Ishikawa (cell line): ENCODE measurements at regions not wholly inside any gene's neighbourhood (a gene's known extent, or its start where the extent isn't known, plus 50 kb on each side); places are given as distances from the start of the nearest gene placed in this dataset.

Source experiments
- CEBPB ChIP-seq: IDR thresholded peaks from 2 replicates; pipeline ENCODE4 v1.6.1; 2012
- CREB1 ChIP-seq: IDR thresholded peaks from 2 replicates; pipeline ENCODE4 v1.6.1; 2012; ENCODE audit warnings: low read depth
- EP300 ChIP-seq: IDR thresholded peaks from 2 replicates; pipeline ENCODE4 v1.6.1; 2012; ENCODE audit warnings: borderline replicate concordance
- RAD21 ChIP-seq: IDR thresholded peaks from 2 replicates; pipeline ENCODE4 v1.6.1; 2012; ENCODE audit warnings: low read depth
- TAF1 ChIP-seq: IDR thresholded peaks from 2 replicates; pipeline ENCODE4 v1.6.1; 2012; ENCODE audit warnings: low read depth, mild to moderate bottlenecking
- USF1 ChIP-seq: IDR thresholded peaks from 2 replicates; pipeline ENCODE4 v1.6.1; 2012
- YY1 ChIP-seq: IDR thresholded peaks from 2 replicates; pipeline ENCODE4 v1.6.1; 2012; ENCODE audit warnings: low read depth
- ZBTB7A ChIP-seq: IDR thresholded peaks from 2 replicates; pipeline ENCODE4 v1.6.1; 2012; ENCODE audit warnings: low read depth
- TF ChIP-seq, protein P1 (sequence below): IDR thresholded peaks from 2 replicates; pipeline ENCODE4 v1.6.1; 2012; ENCODE audit warnings: low read depth, mild to moderate bottlenecking

DNA sequence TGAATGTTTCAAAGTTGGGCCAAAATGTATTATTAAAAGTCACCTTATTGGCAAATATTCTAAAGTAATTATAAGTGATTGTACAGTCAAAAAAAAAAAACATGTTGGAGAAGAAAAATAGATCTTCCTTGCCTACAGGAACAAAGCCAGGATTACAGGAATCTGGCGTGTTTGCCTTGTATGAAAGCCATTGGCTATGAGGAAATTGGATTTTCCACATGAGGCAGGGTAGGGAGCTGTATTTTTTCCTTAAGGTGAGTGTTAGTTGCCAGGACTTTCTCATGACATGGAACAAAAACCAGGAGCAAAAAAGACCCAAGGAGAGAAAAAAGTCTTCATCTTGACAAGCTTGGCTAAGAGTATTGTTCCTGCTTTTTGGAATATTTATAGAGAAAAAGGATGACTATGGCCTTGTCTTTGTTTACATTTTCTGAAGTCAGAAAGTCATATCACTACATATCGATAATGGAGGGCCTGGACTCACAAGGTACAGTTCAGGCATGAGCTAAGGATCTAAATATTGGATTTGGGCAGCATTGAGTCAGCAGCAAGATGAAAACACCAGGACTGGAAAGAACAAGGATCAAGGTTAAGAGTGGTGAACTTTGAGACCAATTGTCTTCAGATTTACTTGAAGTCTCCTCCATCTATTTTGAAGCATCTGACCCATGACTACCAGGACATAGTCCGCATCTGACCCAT, 68.4 kb upstream of the FLRT2 start:
- TF ChIP-seq EP300 (no peak), USF1 (no peak), CEBPB (no peak), ZBTB7A (no peak), RAD21 (no peak), YY1 (no peak), CREB1 (no peak), TAF1 (no peak)
- TF ChIP-seq, protein P1, sequence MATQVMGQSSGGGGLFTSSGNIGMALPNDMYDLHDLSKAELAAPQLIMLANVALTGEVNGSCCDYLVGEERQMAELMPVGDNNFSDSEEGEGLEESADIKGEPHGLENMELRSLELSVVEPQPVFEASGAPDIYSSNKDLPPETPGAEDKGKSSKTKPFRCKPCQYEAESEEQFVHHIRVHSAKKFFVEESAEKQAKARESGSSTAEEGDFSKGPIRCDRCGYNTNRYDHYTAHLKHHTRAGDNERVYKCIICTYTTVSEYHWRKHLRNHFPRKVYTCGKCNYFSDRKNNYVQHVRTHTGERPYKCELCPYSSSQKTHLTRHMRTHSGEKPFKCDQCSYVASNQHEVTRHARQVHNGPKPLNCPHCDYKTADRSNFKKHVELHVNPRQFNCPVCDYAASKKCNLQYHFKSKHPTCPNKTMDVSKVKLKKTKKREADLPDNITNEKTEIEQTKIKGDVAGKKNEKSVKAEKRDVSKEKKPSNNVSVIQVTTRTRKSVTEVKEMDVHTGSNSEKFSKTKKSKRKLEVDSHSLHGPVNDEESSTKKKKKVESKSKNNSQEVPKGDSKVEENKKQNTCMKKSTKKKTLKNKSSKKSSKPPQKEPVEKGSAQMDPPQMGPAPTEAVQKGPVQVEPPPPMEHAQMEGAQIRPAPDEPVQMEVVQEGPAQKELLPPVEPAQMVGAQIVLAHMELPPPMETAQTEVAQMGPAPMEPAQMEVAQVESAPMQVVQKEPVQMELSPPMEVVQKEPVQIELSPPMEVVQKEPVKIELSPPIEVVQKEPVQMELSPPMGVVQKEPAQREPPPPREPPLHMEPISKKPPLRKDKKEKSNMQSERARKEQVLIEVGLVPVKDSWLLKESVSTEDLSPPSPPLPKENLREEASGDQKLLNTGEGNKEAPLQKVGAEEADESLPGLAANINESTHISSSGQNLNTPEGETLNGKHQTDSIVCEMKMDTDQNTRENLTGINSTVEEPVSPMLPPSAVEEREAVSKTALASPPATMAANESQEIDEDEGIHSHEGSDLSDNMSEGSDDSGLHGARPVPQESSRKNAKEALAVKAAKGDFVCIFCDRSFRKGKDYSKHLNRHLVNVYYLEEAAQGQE: no peak
